HT1080 (cell line): ENCODE measurements at regions not wholly inside any gene's neighbourhood (a gene's known extent, or its start where the extent isn't known, plus 50 kb on each side); places are given as distances from the start of the nearest gene placed in this dataset.

ENCODE experiments used
- DNase-seq: peaks from one replicate; pipeline ENCODE4 v3.0.0-alpha.2; 2015; ENCODE audit warnings: low read depth

GRCh38 chrX:81489987-81490386 lies 288.1 kb downstream of the SH3BGRL start:
- no peak for DNase-seq

DNA sequence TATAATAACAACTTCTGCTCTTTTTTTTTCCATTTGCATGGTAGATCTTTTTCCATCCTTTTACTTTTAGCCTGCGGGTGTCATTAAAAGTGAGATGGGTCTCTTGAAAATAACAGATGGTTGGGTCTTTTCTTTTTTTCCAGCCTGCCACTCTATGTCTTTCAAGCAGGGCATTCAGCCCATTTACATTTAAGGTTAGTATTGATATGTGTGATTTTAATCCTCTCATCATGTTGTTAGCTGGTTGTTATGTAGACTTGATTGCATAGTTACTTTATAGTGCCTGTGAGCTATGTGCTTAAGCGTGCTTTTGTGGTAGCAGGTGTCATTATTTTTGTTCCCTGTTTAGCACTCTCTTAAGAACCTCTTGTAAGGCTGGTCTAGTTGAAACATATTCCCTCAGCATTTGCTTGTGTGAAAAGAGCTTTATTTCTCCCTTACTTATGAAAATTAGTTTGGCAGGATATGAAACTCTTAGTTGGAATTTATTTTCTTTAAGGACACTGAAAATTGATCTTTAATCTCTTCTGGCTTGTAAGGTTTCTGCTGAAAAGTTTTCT lies 326.1 kb downstream of the SH3BGRL start:
- DNase-seq: no peak

DNA sequence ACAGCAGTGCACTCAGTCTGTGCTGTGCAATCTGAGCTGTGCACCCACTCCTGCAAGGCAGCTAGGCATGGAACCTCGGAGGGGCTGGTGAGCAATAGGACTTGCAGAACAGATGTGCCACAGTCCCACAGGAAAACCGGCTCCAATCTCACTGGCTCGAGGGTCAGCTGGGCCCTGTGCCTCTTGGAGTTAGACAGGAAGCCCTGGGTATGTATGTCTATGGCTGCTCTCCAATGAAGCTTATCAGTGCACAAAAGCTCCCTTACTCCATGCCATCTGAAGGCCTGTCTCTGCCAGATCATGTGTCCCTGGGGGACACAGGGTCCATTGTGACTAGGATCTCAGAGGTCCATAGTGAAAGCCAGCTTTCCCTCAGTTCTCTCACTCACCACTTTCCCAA lies 335.8 kb downstream of the SH3BGRL start:
- no peak for DNase-seq

DNA sequence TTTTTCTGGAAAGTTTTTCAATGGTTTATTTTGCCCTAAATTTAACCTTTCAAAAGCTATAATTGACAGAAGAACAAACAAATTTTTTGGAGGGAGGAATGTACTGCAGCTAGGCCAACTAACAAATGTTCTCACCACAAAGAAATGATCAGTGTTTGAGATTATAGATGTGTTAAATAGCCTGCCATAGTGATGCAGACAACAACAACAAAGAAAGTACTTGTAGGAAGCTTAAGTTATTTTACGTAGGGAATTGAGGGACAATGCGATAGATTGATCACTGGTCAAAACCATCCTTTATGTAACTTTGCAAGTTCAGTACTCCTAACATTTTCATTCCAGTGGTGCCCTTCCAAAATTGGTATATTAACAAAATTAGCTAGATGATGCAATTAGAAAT lies 340.4 kb downstream of the SH3BGRL start:
- DNase-seq: no peak

GRCh38 chrX:81556880-81557279 lies 355.0 kb downstream of the SH3BGRL start:
- DNase-seq: no peak

DNA sequence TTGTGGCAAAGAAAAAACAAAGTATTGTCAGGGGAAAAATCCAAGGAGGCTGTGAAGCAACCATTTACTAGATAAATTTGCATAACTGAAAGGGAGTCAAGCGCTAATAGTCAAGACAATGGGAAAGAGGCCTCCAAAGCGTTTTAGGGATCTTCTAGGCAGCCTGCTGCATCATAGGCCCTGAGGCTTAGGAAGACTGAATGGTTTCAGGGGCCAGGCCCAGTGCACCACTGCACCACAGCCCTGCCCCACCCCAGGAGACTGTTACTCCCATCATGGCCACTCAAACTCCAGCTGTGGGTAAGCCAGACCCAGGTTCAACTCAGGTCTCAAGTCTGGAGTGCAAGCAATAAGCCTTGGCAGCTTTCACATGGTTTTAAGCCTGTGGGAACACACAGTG lies 362.9 kb downstream of the SH3BGRL start:
- DNase-seq: no peak

GRCh38 chrX:81577028-81577427 lies 375.1 kb downstream of the SH3BGRL start:
- no peak for DNase-seq

DNA sequence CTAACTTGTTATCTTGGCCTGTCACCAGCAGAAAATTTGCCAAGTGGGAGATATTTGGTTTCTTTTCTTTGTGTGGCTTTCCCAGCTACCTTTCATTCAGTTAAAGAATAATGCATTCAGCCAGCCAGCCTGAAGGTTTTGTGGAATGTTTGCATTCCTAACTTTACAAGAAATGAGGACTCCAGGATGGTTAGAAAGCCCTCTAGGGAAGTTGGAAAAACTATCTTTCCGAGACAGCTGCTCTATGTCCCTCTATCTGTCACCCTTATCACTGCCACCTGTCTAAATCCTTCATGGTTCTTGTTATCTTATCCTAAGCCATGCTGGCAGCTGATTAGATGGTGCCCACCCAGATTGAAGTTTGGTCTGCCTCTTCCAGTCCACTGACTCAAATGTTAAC lies 384.2 kb downstream of the SH3BGRL start:
- DNase-seq: no peak

DNA sequence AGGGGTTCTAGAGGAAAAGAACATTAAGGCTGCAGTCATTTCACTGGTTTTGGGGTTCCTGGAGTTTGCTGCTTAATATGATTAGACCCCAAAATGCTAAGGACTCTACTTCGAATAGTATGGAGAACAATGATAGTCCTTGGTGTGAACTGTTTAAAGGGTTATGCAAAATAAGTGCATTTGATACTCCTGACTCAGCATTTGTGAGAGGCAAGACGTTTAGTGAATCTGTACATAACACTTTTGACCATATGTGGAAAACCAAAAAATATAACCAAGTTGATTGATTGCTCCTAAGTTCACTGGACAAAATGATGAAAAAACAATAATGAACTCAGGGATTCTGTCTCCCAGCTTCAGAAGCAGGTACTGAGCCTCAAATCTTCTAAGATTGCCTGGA lies 414.1 kb downstream of the SH3BGRL start:
- no peak for DNase-seq

- DNase-seq: peak; percentile 75
Observed at GRCh38 chrX:81662381-81662780, 460.5 kb downstream of the SH3BGRL start.

- DNase-seq: peak; percentile 73
Observed at GRCh38 chrX:81708487-81708886, 506.6 kb downstream of the SH3BGRL start.

- no peak for DNase-seq
Observed at GRCh38 chrX:81728622-81729021, 526.7 kb downstream of the SH3BGRL start.

DNA sequence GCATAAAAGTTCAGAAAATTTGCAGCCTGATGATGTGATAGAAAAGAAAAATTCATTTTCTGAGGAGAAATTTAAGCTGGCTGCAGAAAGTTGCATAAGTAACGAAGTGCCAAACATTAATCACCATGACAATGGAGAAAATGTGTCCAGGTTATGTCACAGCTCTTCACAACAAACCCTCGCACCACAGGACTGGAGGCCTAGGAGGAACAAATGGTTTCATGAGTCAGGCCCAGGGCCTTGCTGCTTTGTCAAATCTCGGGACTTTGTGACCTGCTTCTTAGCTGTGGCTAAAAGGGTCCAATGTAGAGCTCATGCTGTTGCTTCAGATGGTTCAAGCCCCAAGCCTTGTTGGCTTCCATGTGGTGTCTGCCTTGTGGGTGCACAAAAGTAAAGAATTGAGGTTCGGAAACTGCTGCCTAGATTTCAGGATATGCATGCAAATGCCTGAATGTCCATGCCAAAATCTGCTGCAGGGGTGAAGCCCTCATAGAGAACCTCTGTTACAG lies 527.4 kb downstream of the SH3BGRL start:
- DNase-seq: no peak

DNA sequence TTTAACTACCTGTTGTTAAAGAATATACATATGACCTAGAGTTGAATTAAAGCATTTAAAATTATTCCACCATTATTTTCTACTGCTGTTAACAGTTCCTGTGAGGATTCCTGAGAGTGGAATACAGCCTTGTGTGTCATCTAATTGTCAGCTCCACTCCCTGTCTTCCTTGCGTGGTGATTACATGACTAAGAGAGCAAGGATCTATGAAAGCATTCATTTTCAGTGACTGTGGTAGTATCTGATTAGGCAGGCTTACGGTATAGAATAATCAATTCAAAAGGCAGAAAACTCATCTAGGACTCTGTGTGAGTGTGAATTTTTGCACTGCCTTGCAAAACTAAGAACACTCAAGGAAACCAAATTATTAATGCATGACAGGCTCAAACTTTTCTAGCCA lies 577.8 kb downstream of the SH3BGRL start:
- peak; percentile 43 for DNase-seq

DNA sequence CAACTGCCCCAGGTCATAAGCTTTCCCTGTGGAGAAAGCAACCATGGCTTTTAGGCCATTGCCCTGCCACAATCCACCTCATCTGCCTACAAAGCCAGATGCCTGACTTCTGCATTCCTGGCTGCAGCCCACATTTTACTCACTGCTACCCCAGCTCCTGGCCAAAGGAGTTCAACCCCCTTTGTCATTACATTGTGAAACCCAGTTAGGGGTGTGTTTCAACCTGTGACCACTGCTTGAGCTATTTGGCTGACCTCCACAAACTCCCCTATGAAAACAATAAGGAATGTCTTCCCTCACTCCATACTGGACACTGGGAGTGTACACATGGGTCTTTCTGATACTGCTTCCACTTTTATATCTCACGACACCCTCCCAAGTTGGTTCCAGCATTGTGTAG lies 589.2 kb downstream of the SH3BGRL start:
- peak; percentile 1 for DNase-seq
